HCT116 (cell line): ENCODE measurements at regions not wholly inside any gene's neighbourhood (a gene's known extent, or its start where the extent isn't known, plus 50 kb on each side); places are given as distances from the start of the nearest gene placed in this dataset.

Source experiments
- ATAC-seq: fragments of 200-7000 bp; cut with Tn5 transposase; 2 replicates; pipeline ENCODE4 v1.9.1; 2020; ENCODE audit warnings: mild to moderate bottlenecking, moderate library complexity
- BruUV-seq: library from RNA; stranded (reverse); fragments of 400-500 nt; replicated peaks from 2 replicates; lab custom pipeline; 2021; lab: Mats Ljungman, UMichigan
- CTCF ChIA-PET: fragments of 300-600 bp; sonication (Branson Sonifier 250); formaldehyde crosslinking; loops from one replicate; lab custom pipeline; 2021; ENCODE audit warnings: antibody characterized with exemption; lab: Charles Lee
- POLR2A ChIA-PET: fragments of 300-600, 350-600 bp; sonication (Branson Sonifier 250); formaldehyde crosslinking; loops from one replicate; lab custom pipeline; 2021; ENCODE audit warnings: antibody characterized with exemption; lab: Charles Lee
- RAD21 ChIA-PET, 2 experiments: fragments of 300-600 bp; sonication (Branson Sonifier 250); formaldehyde crosslinking; loops; one replicate each; lab custom pipeline; 2023; ENCODE audit warnings: low total read pairs in 2 of 2; ENCODE audit not compliant: uncharacterized antibody in 2 of 2, unreplicated experiment in 2 of 2, low non-redundant PET in 1 of 2; lab: Charles Lee
- DNase-seq: peaks from one replicate; pipeline ENCODE4 v3.0.0-alpha.2; 2010; ENCODE audit warnings: low read depth, low spot score
- H2AFZ ChIP-seq: fragments of 200-600 bp; shearing (Covaris generic), sonication (generic); 2 replicates; pipeline ENCODE4 v1.6.1; 2017; ENCODE audit warnings: low read depth, mixed run types, mixed read lengths, antibody characterized with exemption, low read length; ENCODE audit not compliant: poor library complexity, severe bottlenecking
- H3K27ac ChIP-seq: 2 replicates; pipeline ENCODE4 v1.5.1; 2012; ENCODE audit warnings: low read depth, low read length
- H3K27me3 ChIP-seq: fragments of 200-600 bp; sonication (generic); 2 replicates; pipeline ENCODE4 v1.6.1; 2016; ENCODE audit warnings: mixed run types, low read length, mixed read lengths; ENCODE audit not compliant: insufficient read depth
- H3K36me3 ChIP-seq, 2 experiments: fragments of 200-500 bp in 1 of 2; fragments of 200-600 bp in 1 of 2; sonication (Bioruptor generic) in 1 of 2; sonication (generic) in 1 of 2; 2 replicates each; pipeline versions ENCODE4 v1.5.1 to v1.6.1; 2014 to 2016; ENCODE audit warnings: low read length in 2 of 2, inconsistent platforms in 1 of 2, mixed read lengths in 1 of 2, mixed run types in 1 of 2; ENCODE audit not compliant: insufficient read depth in 2 of 2, control insufficient read depth in 1 of 2
- H3K4me1 ChIP-seq, 2 experiments: fragments of 200-600 bp in 1 of 2; sonication (generic) in 1 of 2; 2 replicates each; pipeline versions ENCODE4 v1.5.1 to v1.6.1; 2012 to 2017; ENCODE audit warnings: low read length in 2 of 2, inconsistent platforms in 1 of 2, mild to moderate bottlenecking in 1 of 2, mixed read lengths in 1 of 2, mixed run types in 1 of 2, moderate library complexity in 1 of 2; ENCODE audit not compliant: insufficient read depth in 2 of 2, control insufficient read depth in 1 of 2
- H3K4me2 ChIP-seq: fragments of 200-600 bp; sonication (generic); 2 replicates; pipeline ENCODE4 v1.6.1; 2017; ENCODE audit warnings: mixed run types, low read length, mixed read lengths
- H3K4me3 ChIP-seq, 2 experiments: fragments of 200-600 bp in 1 of 2; sonication (generic) in 1 of 2; replicated peaks in 1 of 2; 2 replicates each; pipeline ENCODE4 v1.5.1; 2011 to 2016; ENCODE audit warnings: low read length in 2 of 2, control low read depth in 1 of 2, low read depth in 1 of 2, mild to moderate bottlenecking in 1 of 2, mixed read lengths in 1 of 2, mixed run types in 1 of 2
- H3K79me2 ChIP-seq: fragments of 200-600 bp; sonication (generic); 2 replicates; pipeline ENCODE4 v1.6.1; 2017; ENCODE audit warnings: mild to moderate bottlenecking, mixed run types, low read length, moderate library complexity, mixed read lengths; ENCODE audit not compliant: insufficient read depth
- H3K9ac ChIP-seq: fragments of 200-600 bp; sonication (generic); 2 replicates; pipeline ENCODE4 v1.6.1; 2016; ENCODE audit warnings: low read length, mixed read lengths
- H3K9me2 ChIP-seq: fragments of 200-600 bp; sonication (generic), shearing (Covaris generic); 2 replicates; pipeline ENCODE4 v1.6.1; 2017; ENCODE audit warnings: mixed run types, mild to moderate bottlenecking, moderate library complexity; ENCODE audit not compliant: insufficient read depth
- H3K9me3 ChIP-seq, 2 experiments: fragments of 200-500 bp in 1 of 2; fragments of 200-600 bp in 1 of 2; sonication (Bioruptor generic) in 1 of 2; sonication (generic) in 1 of 2; 2 replicates each; pipeline ENCODE4 v1.6.1; 2014 to 2017; ENCODE audit warnings: low read length in 2 of 2, mixed read lengths in 2 of 2, inconsistent platforms in 1 of 2, low read depth in 1 of 2, mild to moderate bottlenecking in 1 of 2, mixed run types in 1 of 2, moderate library complexity in 1 of 2; ENCODE audit not compliant: control insufficient read depth in 1 of 2, insufficient read depth in 1 of 2
- H4K20me1 ChIP-seq: fragments of 200-600 bp; sonication (generic), shearing (Covaris generic); 2 replicates; pipeline ENCODE4 v1.6.1; 2017; ENCODE audit warnings: mixed run types, mild to moderate bottlenecking, moderate library complexity; ENCODE audit not compliant: insufficient read depth
- ATF3 ChIP-seq: IDR thresholded peaks from 2 replicates; pipeline ENCODE4 v1.6.1; 2012
- CBX3 ChIP-seq: IDR thresholded peaks from 2 replicates; pipeline ENCODE4 v1.6.1; 2012; ENCODE audit warnings: low read depth
- CEBPB ChIP-seq: IDR thresholded peaks from 2 replicates; pipeline ENCODE4 v1.6.1; 2012; ENCODE audit warnings: low read depth
- EGR1 ChIP-seq: IDR thresholded peaks from 2 replicates; pipeline ENCODE4 v1.6.1; 2012; ENCODE audit warnings: low read depth
- ELF1 ChIP-seq: IDR thresholded peaks from 2 replicates; pipeline ENCODE4 v1.6.1; 2012; ENCODE audit warnings: low read depth, borderline replicate concordance
- EZH2 ChIP-seq: fragments of 200-600 bp; sonication (generic); IDR thresholded peaks from 2 replicates; pipeline ENCODE4 v1.6.1; 2017; ENCODE audit warnings: antibody characterized with exemption, mixed run types
- EZH2phosphoT487 ChIP-seq: fragments of 200-600 bp; IDR thresholded peaks from 2 replicates; pipeline ENCODE4 v1.6.1; 2018; ENCODE audit warnings: antibody characterized with exemption, borderline replicate concordance
- FOSL1 ChIP-seq: IDR thresholded peaks from 2 replicates; pipeline ENCODE4 v1.6.1; 2012; ENCODE audit warnings: low read depth
- JUND ChIP-seq: IDR thresholded peaks from 2 replicates; pipeline ENCODE4 v1.6.1; 2012
- MAX ChIP-seq: IDR thresholded peaks from 2 replicates; pipeline ENCODE4 v1.6.1; 2012
- POLR2A ChIP-seq: IDR thresholded peaks from 2 replicates; pipeline ENCODE4 v1.7.0; 2011; ENCODE audit warnings: borderline replicate concordance; ENCODE audit not compliant: insufficient read depth, insufficient read length; ENCODE audit errors: extremely low read depth
- POLR2AphosphoS5 ChIP-seq: IDR thresholded peaks from 2 replicates; pipeline ENCODE4 v1.6.1; 2011; ENCODE audit warnings: mild to moderate bottlenecking, low read depth, low read length, moderate library complexity
- RAD21 ChIP-seq: IDR thresholded peaks from 2 replicates; pipeline ENCODE4 v1.6.1; 2012; ENCODE audit warnings: low read depth, mild to moderate bottlenecking
- SIN3A ChIP-seq: IDR thresholded peaks from 2 replicates; pipeline ENCODE4 v1.6.1; 2012; ENCODE audit warnings: low read depth
- SP1 ChIP-seq: IDR thresholded peaks from 2 replicates; pipeline ENCODE4 v1.6.1; 2012; ENCODE audit warnings: low read depth
- SRF ChIP-seq: IDR thresholded peaks from 2 replicates; pipeline ENCODE4 v1.6.1; 2012; ENCODE audit warnings: low read depth
- TCF7L2 ChIP-seq: IDR thresholded peaks from 2 replicates; pipeline ENCODE4 v1.7.0; 2011; ENCODE audit warnings: borderline replicate concordance, inconsistent platforms; ENCODE audit not compliant: insufficient read depth, insufficient read length; ENCODE audit errors: extremely low read depth
- YY1 ChIP-seq: IDR thresholded peaks from 2 replicates; pipeline ENCODE4 v1.6.1; 2011; ENCODE audit warnings: low read length, low read depth, moderate library complexity, mild to moderate bottlenecking; ENCODE audit not compliant: insufficient replicate concordance; ENCODE audit errors: extremely low read depth
- intact Hi-C: fragments of 100-400 bp; cut with micrococcal nuclease; formaldehyde crosslinking; loops from 2 replicates; pipeline ENCODE4 v1.10.0; 2022
- TF ChIP-seq, protein P1 (sequence below): IDR thresholded peaks from 2 replicates; pipeline ENCODE4 v1.6.1; 2012; ENCODE audit warnings: low read depth

DNA sequence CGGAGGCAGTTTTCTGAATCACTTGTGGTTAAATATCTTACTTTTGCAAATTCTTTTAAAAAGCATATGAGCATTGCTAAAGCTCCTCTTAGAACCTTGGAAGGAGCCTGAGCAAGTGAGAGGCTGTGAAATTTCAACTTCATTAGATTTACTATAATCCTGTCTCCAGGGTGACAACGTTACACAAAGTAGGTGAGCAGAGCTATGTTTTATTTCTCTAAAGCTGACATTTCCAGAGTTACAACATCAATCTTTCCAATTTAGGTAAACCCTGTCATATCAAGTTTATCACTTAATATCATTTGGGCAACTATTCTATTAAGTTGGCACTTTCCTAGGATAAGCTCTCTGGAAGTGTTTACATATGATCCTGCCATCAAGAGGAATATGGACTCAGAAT lies 544.9 kb upstream of the CBLB start:
- H3K79me2 ChIP-seq = no peaks in the 10 kb centered on the region
- RAD21 ChIA-PET = no interaction called here
- no peak overlapping the region for H3K9ac ChIP-seq
- H3K4me3 ChIP-seq = no peak overlapping the region
- ATAC-seq = no peak
- no peaks in the 10 kb centered on the region for H3K36me3 ChIP-seq
- DNase-seq = no peak
- H3K4me1 ChIP-seq = no peaks in the 10 kb centered on the region
- no TSS peak for BruUV-seq
- no peaks in the 10 kb centered on the region for H3K27me3 ChIP-seq
- POLR2A ChIA-PET = no interaction called here
- TF ChIP-seq SIN3A (no peak), ELF1 (no peak), FOSL1 (no peak), TCF7L2 (no peak), POLR2A (no peak), SRF (no peak), EZH2 (no peak), MAX (no peak), CBX3 (no peak), JUND (no peak), CEBPB (no peak), SP1 (no peak), YY1 (no peak)
- TF ChIP-seq, all 23 proteins: peak for 0
- no peaks in the 10 kb centered on the region for H4K20me1 ChIP-seq
- H3K9me2 ChIP-seq = no peaks in the 10 kb centered on the region
- no peak overlapping the region for H3K4me2 ChIP-seq
- CTCF ChIA-PET = no interaction called here
- no peak overlapping the region for H3K27ac ChIP-seq
- no peak overlapping the region for H2AFZ ChIP-seq
- intact Hi-C loops = no loop called here
- no peaks in the 10 kb centered on the region for H3K9me3 ChIP-seq

DNA sequence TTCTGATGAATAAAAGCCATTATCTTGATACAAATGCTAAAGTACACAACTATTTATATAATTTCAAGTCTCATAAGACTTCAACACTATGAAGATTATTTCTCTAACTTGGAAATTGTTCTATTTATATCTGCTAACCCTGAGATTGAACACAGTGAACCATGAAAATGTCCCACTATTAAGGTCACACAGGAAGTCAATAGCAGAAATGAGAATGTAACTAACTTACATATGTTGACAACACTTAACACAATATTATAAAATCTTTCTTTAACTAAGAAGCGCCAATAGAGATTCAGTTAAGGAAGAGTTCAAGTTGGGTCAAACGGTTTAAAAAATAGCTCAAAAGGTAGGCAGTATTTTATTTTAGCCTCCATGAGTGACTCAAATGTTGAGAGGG lies 551.8 kb upstream of the CBLB start:
- no TSS peak for BruUV-seq
- intact Hi-C loops = no loop called here
- no peaks in the 10 kb centered on the region for H3K9me2 ChIP-seq
- ATAC-seq = no peak
- no peak overlapping the region for H3K9ac ChIP-seq
- RAD21 ChIA-PET = no interaction called here
- H3K27ac ChIP-seq = no peak overlapping the region
- H3K4me2 ChIP-seq = no peak overlapping the region
- H3K4me1 ChIP-seq = no peaks in the 10 kb centered on the region
- no peaks in the 10 kb centered on the region for H3K27me3 ChIP-seq
- H2AFZ ChIP-seq = no peak overlapping the region
- DNase-seq = no peak
- no peak overlapping the region for H3K4me3 ChIP-seq
- POLR2A ChIA-PET = no interaction called here
- H3K36me3 ChIP-seq = no peaks in the 10 kb centered on the region
- no peaks in the 10 kb centered on the region for H3K9me3 ChIP-seq
- no peaks in the 10 kb centered on the region for H3K79me2 ChIP-seq
- H4K20me1 ChIP-seq = no peaks in the 10 kb centered on the region
- CTCF ChIA-PET = no interaction called here
- TF ChIP-seq EZH2phosphoT487 (no peak), CBX3 (no peak), ATF3 (no peak), SP1 (no peak), SIN3A (no peak), EGR1 (no peak), RAD21 (no peak), CEBPB (no peak), JUND (no peak), POLR2AphosphoS5 (no peak)
- TF ChIP-seq, protein P1, sequence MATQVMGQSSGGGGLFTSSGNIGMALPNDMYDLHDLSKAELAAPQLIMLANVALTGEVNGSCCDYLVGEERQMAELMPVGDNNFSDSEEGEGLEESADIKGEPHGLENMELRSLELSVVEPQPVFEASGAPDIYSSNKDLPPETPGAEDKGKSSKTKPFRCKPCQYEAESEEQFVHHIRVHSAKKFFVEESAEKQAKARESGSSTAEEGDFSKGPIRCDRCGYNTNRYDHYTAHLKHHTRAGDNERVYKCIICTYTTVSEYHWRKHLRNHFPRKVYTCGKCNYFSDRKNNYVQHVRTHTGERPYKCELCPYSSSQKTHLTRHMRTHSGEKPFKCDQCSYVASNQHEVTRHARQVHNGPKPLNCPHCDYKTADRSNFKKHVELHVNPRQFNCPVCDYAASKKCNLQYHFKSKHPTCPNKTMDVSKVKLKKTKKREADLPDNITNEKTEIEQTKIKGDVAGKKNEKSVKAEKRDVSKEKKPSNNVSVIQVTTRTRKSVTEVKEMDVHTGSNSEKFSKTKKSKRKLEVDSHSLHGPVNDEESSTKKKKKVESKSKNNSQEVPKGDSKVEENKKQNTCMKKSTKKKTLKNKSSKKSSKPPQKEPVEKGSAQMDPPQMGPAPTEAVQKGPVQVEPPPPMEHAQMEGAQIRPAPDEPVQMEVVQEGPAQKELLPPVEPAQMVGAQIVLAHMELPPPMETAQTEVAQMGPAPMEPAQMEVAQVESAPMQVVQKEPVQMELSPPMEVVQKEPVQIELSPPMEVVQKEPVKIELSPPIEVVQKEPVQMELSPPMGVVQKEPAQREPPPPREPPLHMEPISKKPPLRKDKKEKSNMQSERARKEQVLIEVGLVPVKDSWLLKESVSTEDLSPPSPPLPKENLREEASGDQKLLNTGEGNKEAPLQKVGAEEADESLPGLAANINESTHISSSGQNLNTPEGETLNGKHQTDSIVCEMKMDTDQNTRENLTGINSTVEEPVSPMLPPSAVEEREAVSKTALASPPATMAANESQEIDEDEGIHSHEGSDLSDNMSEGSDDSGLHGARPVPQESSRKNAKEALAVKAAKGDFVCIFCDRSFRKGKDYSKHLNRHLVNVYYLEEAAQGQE = no peak
